Small intestine (tissue), 7 donors: ENCODE measurements at regions not wholly inside any gene's neighbourhood (a gene's known extent, or its start where the extent isn't known, plus 50 kb on each side); places are given as distances from the start of the nearest gene placed in this dataset.

Experiments used
- DNase-seq, 2 donors: peaks; one replicate each; pipeline versions ENCODE4 v3.0.0 to v3.0.0-alpha.2; 2013
- FAIRE-seq: peaks from 2 replicates; lab custom pipeline; 2012; peaks lifted over from hg19 to GRCh38; lab: Jason Lieb, UNC
- H3K27ac ChIP-seq, 3 donors: one replicate each; pipeline ENCODE4 v1.5.1; 2013; ENCODE audit warnings: low read length in 2 of 3, mild to moderate bottlenecking in 2 of 3, control low read depth in 1 of 3, inconsistent platforms in 1 of 3, low read depth in 1 of 3, moderate library complexity in 1 of 3
- H3K27me3 ChIP-seq, 3 donors: one replicate each; pipeline ENCODE4 v1.6.1; 2013; ENCODE audit warnings: low read length in 3 of 3, inconsistent platforms in 1 of 3; ENCODE audit not compliant: control insufficient read depth in 3 of 3, insufficient read depth in 3 of 3
- H3K36me3 ChIP-seq, 3 donors: one replicate each; pipeline ENCODE4 v1.6.1; 2013; ENCODE audit warnings: low read length in 3 of 3, inconsistent platforms in 1 of 3, low read depth in 1 of 3, mild to moderate bottlenecking in 1 of 3, moderate library complexity in 1 of 3; ENCODE audit not compliant: control insufficient read depth in 3 of 3, insufficient read depth in 2 of 3
- H3K4me1 ChIP-seq, 3 donors: one replicate each; pipeline ENCODE4 v1.6.1; 2013; ENCODE audit warnings: low read length in 2 of 3, inconsistent platforms in 1 of 3, low read depth in 1 of 3, mild to moderate bottlenecking in 1 of 3, moderate library complexity in 1 of 3; ENCODE audit not compliant: control insufficient read depth in 3 of 3, insufficient read depth in 2 of 3
- H3K4me3 ChIP-seq, 3 donors: one replicate each; pipeline ENCODE4 v1.5.1; 2013; ENCODE audit warnings: low read length in 3 of 3, control low read depth in 1 of 3, inconsistent platforms in 1 of 3, low read depth in 1 of 3, mild to moderate bottlenecking in 1 of 3, moderate library complexity in 1 of 3
- H3K9me3 ChIP-seq, 2 donors: one replicate each; pipeline ENCODE4 v1.6.1; 2013; ENCODE audit warnings: low read depth in 1 of 2, low read length in 1 of 2; ENCODE audit not compliant: control insufficient read depth in 2 of 2, insufficient read depth in 1 of 2
- WGBS, 3 donors: extraction: QIAGEN DNeasy Blood & Tissue Kit; methylation state at CpG; one replicate each; pipeline ENCODE4 v1.1.7; 2013; 5-methylcytosine and 5-hydroxymethylcytosine counted together
- donor health status: healthy with polysubstance abuse.
- donor health status: control.
- donor health status: control.
- donor health status: Bipolar disorder and iron deficiency.
- donor health status: healthy.

DNA sequence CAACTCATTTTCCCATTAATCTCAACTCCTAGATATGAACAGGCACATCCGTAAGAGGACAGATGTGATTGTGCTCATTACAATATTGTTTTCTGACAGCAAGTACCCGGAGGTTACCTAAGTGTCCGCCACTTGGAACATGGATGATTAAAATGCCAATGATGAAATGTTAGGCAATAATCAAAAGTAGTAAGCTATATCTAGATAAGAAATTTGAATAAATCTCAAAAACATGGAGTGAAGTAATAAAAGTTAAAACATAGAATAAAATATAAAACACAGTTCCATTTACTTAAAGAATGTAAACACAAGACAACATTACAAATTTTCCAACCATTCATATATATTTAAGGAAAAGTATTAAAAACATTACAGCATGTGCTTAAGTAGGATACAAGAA lies 59.2 kb upstream of the LY86 start:
- 88 to 94% (median 92%) methylated on average over 3 of the region's 3 CpGs for WGBS, 3 donors
- H3K4me1 ChIP-seq, result no peaks in the 10 kb centered on the region
- FAIRE-seq (no peak), DNase-seq (no peak)
- no peak overlapping the region for H3K4me3 ChIP-seq
- H3K36me3 ChIP-seq, result no peaks in the 10 kb centered on the region
- peaks cover 0 to 3% (median 3%) of the 10 kb centered on the region in 3 donors for H3K27me3 ChIP-seq
- no peak overlapping the region for H3K27ac ChIP-seq
- H3K9me3 ChIP-seq, result peaks cover 0 to 4% of the 10 kb centered on the region in 2 donors

GRCh38 chr6:6533176-6533575 lies 55.3 kb upstream of the LY86 start:
- no peaks in the 10 kb centered on the region for H3K4me1 ChIP-seq
- H3K27me3 ChIP-seq, result peaks cover 0 to 3% (median 0%) of the 10 kb centered on the region in 3 donors
- H3K9me3 ChIP-seq, result peaks cover 0 to 4% of the 10 kb centered on the region in 2 donors
- FAIRE-seq (no peak), DNase-seq (no peak)
- WGBS, 3 donors, result 61 to 69% (median 62%) methylated on average over 3 of the region's 3 CpGs
- H3K4me3 ChIP-seq, result no peak overlapping the region
- no peaks in the 10 kb centered on the region for H3K36me3 ChIP-seq
- H3K27ac ChIP-seq, result no peak overlapping the region

DNA sequence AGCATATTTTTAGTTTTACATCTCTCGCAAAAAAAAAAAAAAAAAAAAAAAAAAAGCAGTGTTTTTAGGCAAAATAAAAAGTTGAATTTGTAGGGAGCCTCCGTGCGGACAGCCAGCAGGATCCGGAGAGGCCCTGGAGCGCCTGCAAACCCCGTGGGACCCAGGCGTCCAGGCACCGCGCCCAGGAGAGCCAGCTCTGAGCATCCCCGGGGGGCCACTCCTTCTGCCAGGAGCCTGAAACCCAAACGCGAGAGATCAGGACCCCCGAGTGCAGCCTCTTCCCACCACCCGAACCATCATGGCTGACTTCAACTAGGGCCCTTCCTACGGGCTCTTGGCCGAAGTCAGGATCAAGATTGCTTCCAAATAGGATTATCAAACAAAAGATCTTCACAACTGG lies 54.1 kb upstream of the LY86 start:
- Histone ChIP-seq H3K36me3 (no peaks in the 10 kb centered on the region), H3K27ac (no peak overlapping the region), H3K27me3 (peaks cover 0 to 3% (median 0%) of the 10 kb centered on the region in 3 donors), H3K9me3 (peaks cover 0 to 4% of the 10 kb centered on the region in 2 donors), H3K4me3 (no peak overlapping the region), H3K4me1 (no peaks in the 10 kb centered on the region)
- DNase-seq (no peak), FAIRE-seq (no peak)
- WGBS, 3 donors, result 87 to 94% (median 90%) methylated on average over 16 of the region's 16 CpGs

DNA sequence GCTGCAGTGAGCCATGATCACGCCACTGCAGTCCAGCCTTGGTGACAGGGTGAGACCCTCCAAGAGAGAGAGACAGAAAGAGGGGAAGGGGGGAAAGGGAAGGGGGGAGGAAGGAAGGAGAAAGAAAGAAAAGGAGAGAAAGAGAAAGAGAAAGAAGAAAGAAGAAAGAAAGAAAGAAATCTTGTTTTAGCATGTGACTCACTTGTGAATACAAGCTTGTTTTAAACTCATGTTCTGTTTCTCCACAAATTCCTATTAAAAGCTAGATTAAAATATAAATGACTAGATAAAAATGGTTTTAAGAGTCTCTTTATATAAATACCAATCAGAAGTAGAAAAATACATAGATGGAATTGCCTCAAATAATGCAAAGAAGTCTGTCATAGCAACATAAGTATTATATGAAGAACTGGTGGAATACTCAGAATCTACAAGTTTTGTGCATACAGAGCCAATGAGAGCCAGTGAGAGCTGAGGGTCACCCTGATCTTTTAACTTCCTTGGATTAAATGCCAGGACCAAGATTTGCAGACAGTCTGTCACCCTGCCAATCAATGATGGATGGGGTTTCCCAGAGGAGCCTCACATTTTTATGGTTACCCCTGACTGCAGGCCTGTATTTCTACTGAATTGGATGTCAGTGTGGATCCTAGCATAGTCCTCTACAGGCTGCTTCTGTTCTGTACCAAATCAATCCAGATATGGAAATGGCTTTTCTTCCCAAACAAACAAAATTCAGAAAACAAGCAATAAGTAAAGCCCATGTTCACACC lies 50.8 kb upstream of the LY86 start:
- Histone ChIP-seq H3K9me3 (no peaks in the 10 kb centered on the region), H3K27ac (no peak overlapping the region), H3K36me3 (no peaks in the 10 kb centered on the region), H3K4me3 (no peak overlapping the region), H3K4me1 (no peaks in the 10 kb centered on the region), H3K27me3 (peaks cover 0 to 4% (median 0%) of the 10 kb centered on the region in 3 donors)
- DNase-seq (no peak), FAIRE-seq (no peak)
- WGBS, 3 donors, result 40 to 92% (median 89%) methylated on average over 1 of the region's 1 CpG

- no peaks in the 10 kb centered on the region for H3K9me3 ChIP-seq
- 36 to 44% (median 38%) methylated on average over 4 of the region's 4 CpGs for whole genome bisulfite sequencing, 3 donors
- H3K4me1 ChIP-seq, result no peaks in the 10 kb centered on the region
- H3K27me3 ChIP-seq, result peaks cover 0 to 6% (median 0%) of the 10 kb centered on the region in 3 donors
- no peak for DNase-seq
- no peak overlapping the region for H3K27ac ChIP-seq
- no peak overlapping the region for H3K4me3 ChIP-seq
- no peak for FAIRE-seq
- no peaks in the 10 kb centered on the region for H3K36me3 ChIP-seq
Observed at GRCh38 chr6:6538261-6538660, 50.3 kb upstream of the LY86 start.
